ENCODE measurements at regions not wholly inside any gene's neighbourhood (a gene's known extent, or its start where the extent isn't known, plus 50 kb on each side); places are given as distances from the start of the nearest gene placed in this dataset.

GRCh38 chr6:100959280-100959679 is 78.2 kb upstream of the ASCC3 start:
- Histone ChIP-seq H3K9me3 (replicated peaks) (no peaks in the 10 kb centered on the region), H3K27ac (replicated peaks) (no peak overlapping the region), H3K4me1 (no peaks in the 10 kb centered on the region), H3K27me3 (ENCODE audit: low read depth) (no peaks in the 10 kb centered on the region), H3K4me3 (no peak overlapping the region), H3K36me3 (no peaks in the 10 kb centered on the region)
- DNase-seq, result no peak
- TF ChIP-seq, protein P1, sequence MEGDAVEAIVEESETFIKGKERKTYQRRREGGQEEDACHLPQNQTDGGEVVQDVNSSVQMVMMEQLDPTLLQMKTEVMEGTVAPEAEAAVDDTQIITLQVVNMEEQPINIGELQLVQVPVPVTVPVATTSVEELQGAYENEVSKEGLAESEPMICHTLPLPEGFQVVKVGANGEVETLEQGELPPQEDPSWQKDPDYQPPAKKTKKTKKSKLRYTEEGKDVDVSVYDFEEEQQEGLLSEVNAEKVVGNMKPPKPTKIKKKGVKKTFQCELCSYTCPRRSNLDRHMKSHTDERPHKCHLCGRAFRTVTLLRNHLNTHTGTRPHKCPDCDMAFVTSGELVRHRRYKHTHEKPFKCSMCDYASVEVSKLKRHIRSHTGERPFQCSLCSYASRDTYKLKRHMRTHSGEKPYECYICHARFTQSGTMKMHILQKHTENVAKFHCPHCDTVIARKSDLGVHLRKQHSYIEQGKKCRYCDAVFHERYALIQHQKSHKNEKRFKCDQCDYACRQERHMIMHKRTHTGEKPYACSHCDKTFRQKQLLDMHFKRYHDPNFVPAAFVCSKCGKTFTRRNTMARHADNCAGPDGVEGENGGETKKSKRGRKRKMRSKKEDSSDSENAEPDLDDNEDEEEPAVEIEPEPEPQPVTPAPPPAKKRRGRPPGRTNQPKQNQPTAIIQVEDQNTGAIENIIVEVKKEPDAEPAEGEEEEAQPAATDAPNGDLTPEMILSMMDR (IDR thresholded peaks at IDR 0.05; ENCODE audit: borderline replicate concordance), result no peak
- intact Hi-C loops (cut with micrococcal nuclease), result no loop called here

- H3K27me3 ChIP-seq (ENCODE audit: low read depth), result no peaks in the 10 kb centered on the region
- H3K4me1 ChIP-seq, result no peaks in the 10 kb centered on the region
- no peak overlapping the region for H3K27ac ChIP-seq (replicated peaks)
- intact Hi-C loops (cut with micrococcal nuclease), result no loop called here
- DNase-seq, result no peak
- H3K36me3 ChIP-seq, result no peaks in the 10 kb centered on the region
- H3K4me3 ChIP-seq, result no peak overlapping the region
- TF ChIP-seq, protein P1 (IDR thresholded peaks at IDR 0.05; ENCODE audit: borderline replicate concordance), result no peak
- H3K9me3 ChIP-seq (replicated peaks), result no peaks in the 10 kb centered on the region
Measured at GRCh38 chr6:100962466-100962865, 81.3 kb upstream of the ASCC3 start.

- H3K27me3 ChIP-seq (ENCODE audit: low read depth), result no peaks in the 10 kb centered on the region
- intact Hi-C loops (cut with micrococcal nuclease), result no loop called here
- TF ChIP-seq, protein P1 (IDR thresholded peaks at IDR 0.05; ENCODE audit: borderline replicate concordance), result no peak
- no peaks in the 10 kb centered on the region for H3K9me3 ChIP-seq (replicated peaks)
- no peaks in the 10 kb centered on the region for H3K4me1 ChIP-seq
- H3K4me3 ChIP-seq, result no peak overlapping the region
- H3K36me3 ChIP-seq, result no peaks in the 10 kb centered on the region
- no peak for DNase-seq
- no peak overlapping the region for H3K27ac ChIP-seq (replicated peaks)
Measured at GRCh38 chr6:100965067-100965466, 83.9 kb upstream of the ASCC3 start.

DNA sequence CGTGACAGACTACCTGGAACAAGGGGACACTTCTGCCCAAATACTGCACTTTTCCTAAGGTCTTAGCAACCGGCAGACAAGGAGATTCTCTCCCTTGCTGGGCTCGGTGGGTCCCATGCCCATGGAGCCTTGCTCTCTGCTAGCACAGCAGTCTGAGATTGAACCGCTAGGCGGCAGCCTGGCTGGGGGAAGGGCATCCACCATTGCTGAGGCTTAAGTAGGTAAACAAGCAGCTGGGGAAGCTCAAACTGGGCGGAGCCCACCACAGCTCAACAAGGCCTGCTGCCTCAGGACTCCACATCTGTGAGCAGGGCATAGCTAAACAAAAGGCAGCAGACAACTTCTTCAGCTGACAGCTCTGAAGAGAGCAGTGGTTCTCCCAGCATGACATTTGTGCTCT is 87.8 kb upstream of the ASCC3 start:
- TF ChIP-seq, protein P1 (IDR thresholded peaks at IDR 0.05; ENCODE audit: borderline replicate concordance), result no peak
- H3K27ac ChIP-seq (replicated peaks), result no peak overlapping the region
- H3K27me3 ChIP-seq (ENCODE audit: low read depth), result no peaks in the 10 kb centered on the region
- H3K4me1 ChIP-seq, result no peaks in the 10 kb centered on the region
- peaks cover 23% of the 10 kb centered on the region for H3K9me3 ChIP-seq (replicated peaks)
- DNase-seq, result no peak
- H3K4me3 ChIP-seq, result no peak overlapping the region
- intact Hi-C loops (cut with micrococcal nuclease), result no loop called here
- H3K36me3 ChIP-seq, result no peaks in the 10 kb centered on the region

DNA sequence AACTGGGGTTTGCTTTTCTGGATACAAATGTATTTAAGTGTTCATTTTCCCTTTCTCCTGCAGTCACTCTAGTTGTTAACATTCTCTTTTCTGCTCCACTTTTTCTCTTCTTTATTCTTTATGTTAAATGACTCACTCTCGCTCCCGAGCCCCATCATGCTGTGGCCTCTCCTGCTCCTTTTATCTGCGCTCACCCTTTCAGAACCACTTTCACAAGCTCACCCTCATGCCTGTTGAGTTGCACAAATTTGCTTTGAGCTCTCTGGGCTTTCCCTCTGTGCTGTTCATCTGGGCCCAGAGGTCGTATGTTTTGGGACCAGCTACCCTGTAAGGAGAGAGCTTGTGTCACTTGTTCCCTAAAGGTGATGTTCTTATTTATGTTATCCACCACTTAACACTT is 98.1 kb upstream of the ASCC3 start:
- no peaks in the 10 kb centered on the region for H3K4me1 ChIP-seq
- peaks cover 32% of the 10 kb centered on the region for H3K9me3 ChIP-seq (replicated peaks)
- H3K36me3 ChIP-seq, result no peaks in the 10 kb centered on the region
- H3K4me3 ChIP-seq, result no peak overlapping the region
- no peak for DNase-seq
- no peaks in the 10 kb centered on the region for H3K27me3 ChIP-seq (ENCODE audit: low read depth)
- intact Hi-C loops (cut with micrococcal nuclease), result no loop called here
- TF ChIP-seq, protein P1 (IDR thresholded peaks at IDR 0.05; ENCODE audit: borderline replicate concordance), result no peak
- no peak overlapping the region for H3K27ac ChIP-seq (replicated peaks)

DNA sequence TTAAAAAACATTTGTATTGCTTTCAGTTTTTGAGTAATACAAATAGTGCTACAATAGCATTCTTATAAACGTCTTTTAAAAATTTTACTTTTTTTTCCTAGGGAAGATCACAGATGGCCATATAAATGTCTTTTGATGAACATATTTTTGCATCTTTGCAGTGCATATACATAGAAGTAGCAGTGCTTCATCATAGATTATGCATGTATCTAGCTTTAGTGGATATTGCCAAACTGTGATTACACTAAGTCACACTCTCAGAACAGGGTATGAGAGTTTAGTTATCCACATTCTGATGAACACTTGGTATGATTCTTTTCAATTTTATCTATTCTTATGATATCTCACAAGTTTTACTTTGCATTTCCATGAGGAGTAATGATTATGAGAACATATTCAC is 99.8 kb upstream of the ASCC3 start:
- H3K36me3 ChIP-seq, result no peaks in the 10 kb centered on the region
- intact Hi-C loops (cut with micrococcal nuclease), result no loop called here
- H3K27ac ChIP-seq (replicated peaks), result no peak overlapping the region
- DNase-seq, result no peak
- no peaks in the 10 kb centered on the region for H3K27me3 ChIP-seq (ENCODE audit: low read depth)
- no peak overlapping the region for H3K4me3 ChIP-seq
- TF ChIP-seq, protein P1 (IDR thresholded peaks at IDR 0.05; ENCODE audit: borderline replicate concordance), result no peak
- H3K4me1 ChIP-seq, result no peaks in the 10 kb centered on the region
- H3K9me3 ChIP-seq (replicated peaks), result peaks cover 27% of the 10 kb centered on the region
